HG03457 (cell line): ENCODE measurements at regions not wholly inside any gene's neighbourhood (a gene's known extent, or its start where the extent isn't known, plus 50 kb on each side); places are given as distances from the start of the nearest gene placed in this dataset.
"Not testable (repeated sequence)": the region's sequence is repeated elsewhere in the genome, so short reads cannot be mapped to it uniquely, and the experiment has no call there.

ENCODE experiments used
- ATAC-seq: cut with Tn5 transposase; IDR thresholded peaks from one replicate; pipeline ENCODE4 v1.9.1; 2021; ENCODE audit warnings: moderate number of reproducible peaks; ENCODE audit not compliant: unreplicated experiment

DNA sequence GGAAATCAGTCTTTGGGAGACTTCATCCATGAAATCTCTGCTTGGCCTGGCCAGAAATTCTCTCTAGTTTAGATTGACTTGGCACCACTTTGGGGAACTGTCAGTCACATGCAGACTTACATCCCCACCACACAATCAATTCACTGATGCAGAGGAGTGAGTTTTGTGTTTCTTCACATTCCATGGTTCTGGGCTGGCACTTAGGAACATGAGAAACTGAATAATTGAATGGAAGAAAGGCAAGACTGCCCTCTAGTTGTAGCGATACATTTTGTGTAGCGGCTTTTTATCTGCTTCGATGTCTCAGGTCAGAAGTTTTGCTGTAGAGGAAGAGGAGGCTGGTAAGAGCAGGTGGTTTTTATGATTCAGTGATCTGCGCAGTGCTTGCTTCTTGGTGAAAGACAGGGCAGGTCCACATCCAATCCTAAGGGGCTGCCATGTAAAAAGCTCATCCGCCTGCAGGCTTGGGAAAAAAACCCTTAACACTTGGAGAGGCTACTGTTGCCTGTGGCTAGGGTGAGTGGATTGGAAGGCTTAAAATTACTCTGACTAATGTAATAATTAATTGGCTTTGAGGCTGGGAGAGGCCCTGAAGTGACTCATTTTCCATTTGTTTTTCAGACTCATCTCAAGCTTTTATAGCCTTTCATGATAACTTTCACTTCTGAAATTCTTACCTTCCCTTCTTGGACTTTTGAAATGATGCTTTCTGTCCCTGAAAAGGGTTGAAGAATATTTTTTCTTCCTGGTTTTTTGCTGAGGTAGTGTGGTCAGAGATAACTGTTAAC is 75.4 kb upstream of the LPCAT1 start:
- ATAC-seq: not testable (repeated sequence)

DNA sequence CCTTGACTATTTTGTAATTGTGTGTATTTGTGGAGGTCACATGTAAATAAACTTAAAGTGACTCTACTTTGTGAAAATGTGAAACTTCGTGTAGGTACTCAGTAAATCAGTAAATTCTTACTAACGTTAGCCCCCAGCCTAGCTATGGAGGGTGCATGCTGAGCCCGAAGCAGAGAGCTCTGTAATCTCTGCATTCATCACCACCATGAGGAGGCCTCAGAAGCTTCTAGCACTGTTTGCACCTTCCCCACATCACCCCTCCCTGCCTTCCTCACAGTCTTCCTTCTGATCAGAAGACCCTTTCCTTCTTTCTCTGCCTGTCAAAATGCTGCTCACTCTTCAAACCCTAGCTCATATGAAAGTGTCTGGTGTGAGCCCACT is 73.3 kb upstream of the LPCAT1 start:
- ATAC-seq: not testable (repeated sequence)

DNA sequence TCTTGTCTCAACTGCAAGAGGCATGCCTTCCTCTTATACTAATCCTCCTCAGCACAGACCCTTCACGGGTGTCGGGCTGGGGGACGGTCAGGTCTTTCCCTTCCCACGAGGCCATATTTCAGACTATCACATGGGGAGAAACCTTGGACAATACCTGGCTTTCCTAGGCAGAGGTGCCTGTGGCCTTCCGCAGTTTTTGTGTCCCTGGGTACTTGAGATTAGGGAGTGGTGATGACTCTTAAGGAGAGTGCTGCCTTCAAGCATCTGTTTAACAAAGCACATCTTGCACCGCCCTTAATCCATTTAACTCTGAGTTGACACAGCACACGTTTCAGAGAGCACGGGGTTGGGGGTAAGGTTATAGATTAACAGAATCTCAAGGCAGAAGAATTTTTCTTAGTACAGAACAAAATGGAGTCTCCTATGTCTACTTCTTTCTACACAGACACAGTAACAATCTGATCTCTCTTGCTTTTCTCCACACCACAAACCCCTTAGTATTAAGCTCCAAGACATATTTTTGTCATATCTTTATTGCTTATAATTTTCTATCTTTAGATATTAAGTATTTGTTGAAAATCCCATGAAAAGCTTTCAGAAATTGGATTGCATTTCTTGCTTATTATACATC is 72.8 kb upstream of the LPCAT1 start:
- ATAC-seq: not testable (repeated sequence)

- peak; percentile 78 for ATAC-seq
These were observed 70.8 kb upstream of the LPCAT1 start for GRCh38 chr5:1594357-1595106.

- peak; percentile 30 for ATAC-seq
These were observed 70.2 kb upstream of the LPCAT1 start for GRCh38 chr5:1593903-1594356.

DNA sequence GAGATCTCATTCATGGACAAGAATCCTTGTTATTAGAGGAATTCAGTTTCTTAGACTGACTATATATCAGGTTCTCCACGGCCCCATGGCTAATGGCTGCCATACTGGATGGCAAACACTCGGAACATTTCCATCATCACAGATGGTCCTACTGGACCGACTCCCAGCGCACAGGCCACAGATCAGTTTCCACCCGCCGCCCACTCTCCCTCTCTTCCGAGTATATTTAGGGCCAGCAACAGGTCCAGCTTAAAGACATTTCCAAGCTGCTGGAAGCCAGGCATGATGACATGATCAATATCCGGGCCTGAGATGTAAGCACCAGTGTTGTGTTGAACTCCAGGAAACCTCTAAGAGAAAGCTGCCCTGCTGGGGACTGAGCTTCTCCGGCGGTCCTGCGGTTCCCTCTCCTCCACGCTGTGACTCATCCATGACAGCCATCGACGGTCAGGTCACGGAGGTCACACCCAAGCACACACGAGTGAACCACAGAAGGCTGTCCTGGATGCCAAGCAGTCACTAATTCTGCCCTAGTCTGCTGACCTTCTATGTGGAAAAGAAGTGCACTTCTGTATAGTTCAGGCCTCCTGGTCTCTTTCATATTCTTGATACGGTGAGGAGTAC is 64.4 kb upstream of the LPCAT1 start:
- ATAC-seq: not testable (repeated sequence)

DNA sequence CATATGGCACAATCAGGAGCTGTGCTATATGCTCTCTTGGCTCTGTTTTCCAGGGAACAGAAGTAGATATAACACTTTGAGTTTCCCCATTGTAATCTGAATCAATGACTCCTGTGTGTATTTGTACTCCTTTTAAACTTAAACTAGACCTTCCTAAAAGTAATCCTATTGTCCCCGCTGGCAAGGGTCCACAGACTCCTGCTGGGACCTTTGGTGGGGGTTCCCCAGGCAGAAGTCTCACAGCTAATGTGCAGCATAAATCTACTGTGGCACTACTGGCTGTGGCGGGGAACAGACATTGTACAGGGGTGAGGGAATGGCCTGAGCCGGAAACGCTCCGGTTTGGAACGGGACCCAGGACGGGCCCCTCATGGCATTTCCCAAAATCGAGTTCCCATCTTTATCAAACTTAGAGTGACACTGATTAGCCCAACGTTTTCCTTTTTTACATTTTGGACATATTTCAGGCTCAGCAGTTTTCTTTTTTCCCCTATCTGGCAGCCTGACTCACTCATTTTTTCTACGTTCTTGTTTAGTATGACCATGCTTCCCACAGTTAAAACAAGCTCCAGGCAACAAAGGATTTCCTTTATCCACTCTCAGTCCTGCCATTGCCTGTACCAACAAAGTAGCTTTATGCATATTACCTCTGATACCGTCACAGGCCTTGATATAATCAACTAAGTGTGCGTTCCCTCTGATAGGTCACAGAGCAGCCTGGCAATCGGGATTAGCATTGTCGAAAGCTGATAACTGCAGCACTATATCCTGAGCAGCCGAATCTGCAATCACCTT is 59.5 kb upstream of the LPCAT1 start:
- ATAC-seq: not testable (repeated sequence)

DNA sequence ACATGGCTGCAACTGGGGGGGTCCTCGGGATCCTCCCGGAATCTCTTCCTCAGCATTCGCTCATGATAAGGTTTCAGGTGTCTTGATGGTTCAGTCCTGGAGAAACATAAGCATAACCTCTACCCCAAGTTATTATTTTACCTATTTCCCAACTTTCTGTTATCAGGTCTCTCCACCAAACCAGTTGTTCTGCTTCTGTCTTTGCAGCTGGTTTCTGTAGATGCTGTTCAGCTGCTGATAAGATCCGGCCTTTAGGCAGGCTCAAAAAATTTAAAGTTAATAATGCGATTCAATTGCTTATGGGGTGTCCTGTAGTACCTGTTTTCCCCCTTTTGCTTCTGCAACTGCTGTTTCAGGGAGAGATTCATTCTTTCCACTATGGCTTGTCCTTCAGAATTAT is 55.6 kb upstream of the LPCAT1 start:
- not testable (repeated sequence) for ATAC-seq

DNA sequence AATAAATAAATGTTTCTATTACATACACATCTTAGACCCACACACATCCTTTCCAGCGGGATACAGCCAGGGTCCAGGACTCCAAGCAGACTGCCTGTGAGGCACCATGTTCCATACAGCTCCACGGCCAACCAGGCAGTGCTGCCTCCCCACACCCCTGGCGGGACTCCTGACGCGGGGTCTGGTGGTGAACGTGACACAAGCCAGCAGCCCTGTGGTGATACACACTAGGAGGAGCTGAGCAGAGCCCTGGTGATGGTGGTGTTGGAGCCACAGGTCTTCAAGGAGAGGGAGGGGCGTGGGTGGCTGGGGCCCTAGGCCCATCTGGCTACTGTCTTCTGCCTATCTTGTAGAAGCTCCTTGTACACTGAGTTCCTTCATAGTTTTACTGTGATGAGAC is 53.1 kb upstream of the LPCAT1 start:
- not testable (repeated sequence) for ATAC-seq

- ATAC-seq: not testable (repeated sequence)
These were observed 52.4 kb upstream of the LPCAT1 start for GRCh38 chr5:1575991-1576714.

- not testable (repeated sequence) for ATAC-seq
These were observed 51.7 kb upstream of the LPCAT1 start for GRCh38 chr5:1575491-1575890.

GRCh38 chr5:1574023-1574318 is 50.2 kb upstream of the LPCAT1 start:
- not testable (repeated sequence) for ATAC-seq

DNA sequence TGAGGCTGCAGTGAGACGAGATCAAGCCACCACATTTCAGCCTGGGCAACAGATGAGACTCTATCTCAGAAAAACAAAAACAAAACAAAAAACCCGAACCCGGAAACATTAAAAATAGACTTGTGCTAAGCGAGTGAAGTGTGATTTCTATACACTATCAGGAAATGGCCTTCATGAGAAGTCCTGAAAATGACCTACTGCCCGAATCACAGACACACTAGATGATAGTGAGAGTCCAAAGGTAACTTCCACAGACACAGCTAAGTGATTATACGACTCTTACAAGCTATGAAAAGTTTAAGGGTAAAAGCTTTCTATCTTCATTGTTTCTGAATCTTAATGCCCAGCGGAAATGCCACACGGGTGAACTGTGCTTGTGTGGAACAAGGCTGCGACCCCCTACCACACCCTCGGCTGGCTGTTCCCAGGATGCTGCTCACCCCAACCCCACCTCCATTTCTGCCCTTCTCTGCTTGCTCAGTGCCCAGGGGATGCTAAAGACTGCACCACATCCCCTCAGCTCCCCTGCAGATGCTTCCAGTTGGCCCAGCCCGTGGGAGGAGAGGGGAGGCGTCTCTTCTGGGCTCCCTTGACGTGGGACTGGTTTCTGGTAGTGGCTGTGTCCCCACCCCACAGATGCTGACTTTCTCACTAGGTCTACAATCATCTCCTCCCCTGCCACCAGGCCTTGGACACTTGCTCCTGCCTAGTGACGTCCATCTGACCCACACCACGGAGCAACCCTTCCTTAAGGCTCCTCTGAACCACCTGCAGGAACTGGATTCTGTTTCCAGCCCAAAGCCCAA is 49.7 kb upstream of the LPCAT1 start:
- not testable (repeated sequence) for ATAC-seq
